ENCODE measurements at regions not wholly inside any gene's neighbourhood (a gene's known extent, or its start where the extent isn't known, plus 50 kb on each side); places are given as distances from the start of the nearest gene placed in this dataset.

GRCh38 chr3:152547153-152547552, 278.4 kb downstream of the MBNL1 start:
- Mint-ChIP-seq H3K27me3 (ENCODE audit: insufficient read depth) (peaks cover 2% of the 10 kb centered on the region; the same call in 1 of the 2 replicates), H3K4me3 (no peak overlapping the region), H3K4me1 (ENCODE audit: low read depth) (no peaks in the 10 kb centered on the region), H3K27ac (no peak overlapping the region), H3K9me3 (no peaks in the 10 kb centered on the region), H3K36me3 (ENCODE audit: low read depth) (no peaks in the 10 kb centered on the region)
- no peak for DNase-seq
- no peak for TF ChIP-seq CTCF (IDR thresholded peaks at IDR 0.05)

GRCh38 chr3:152549263-152549662, 280.5 kb downstream of the MBNL1 start:
- Mint-ChIP-seq H3K4me3 (no peak overlapping the region), H3K27ac (no peak overlapping the region)

DNA sequence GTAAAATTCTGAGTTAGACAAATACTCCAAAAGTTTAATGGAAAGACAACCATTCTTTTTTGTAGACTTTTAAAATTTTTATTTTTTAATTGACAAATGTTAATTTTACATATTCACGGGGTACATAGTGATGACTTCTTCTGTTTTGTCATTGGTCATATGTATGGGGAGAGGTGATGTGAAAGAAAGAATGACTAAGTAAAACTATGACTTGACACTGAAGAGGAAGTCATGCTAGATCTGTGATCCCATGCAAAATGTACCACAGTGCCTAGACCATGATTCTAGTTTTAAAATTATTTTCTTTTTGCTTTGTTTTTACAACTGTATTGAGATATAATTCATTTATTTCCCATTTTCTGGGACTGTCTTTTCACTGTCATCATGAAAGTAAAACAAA, 281.6 kb downstream of the MBNL1 start:
- Mint-ChIP-seq H3K4me3 (no peak overlapping the region), H3K4me1 (ENCODE audit: low read depth) (no peaks in the 10 kb centered on the region), H3K27me3 (ENCODE audit: insufficient read depth) (no peaks in the 10 kb centered on the region; the same call in 1 of the 2 replicates), H3K27ac (no peak overlapping the region), H3K9me3 (no peaks in the 10 kb centered on the region), H3K36me3 (ENCODE audit: low read depth) (no peaks in the 10 kb centered on the region)
- no peak for TF ChIP-seq CTCF (IDR thresholded peaks at IDR 0.05)
- DNase-seq = no peak

More at GRCh38 chr3:152549263-152549662, 280.5 kb downstream of the MBNL1 start:
- Mint-ChIP-seq H3K4me1 (ENCODE audit: low read depth) (no peaks in the 10 kb centered on the region), H3K36me3 (ENCODE audit: low read depth) (no peaks in the 10 kb centered on the region), H3K27me3 (ENCODE audit: insufficient read depth) (no peaks in the 10 kb centered on the region; the same call in 1 of the 2 replicates), H3K9me3 (no peaks in the 10 kb centered on the region)
- no peak for DNase-seq
- TF ChIP-seq CTCF (IDR thresholded peaks at IDR 0.05) = no peak

- H3K27me3 Mint-ChIP-seq (ENCODE audit: insufficient read depth) = no peaks in the 10 kb centered on the region; the same call in 1 of the 2 replicates
- no peak for DNase-seq
- no peak for TF ChIP-seq CTCF (IDR thresholded peaks at IDR 0.05)
- peaks cover 5% of the 10 kb centered on the region; the same call in 1 of the 2 replicates for H3K36me3 Mint-ChIP-seq (ENCODE audit: low read depth)
- H3K4me3 Mint-ChIP-seq = no peak overlapping the region
- H3K4me1 Mint-ChIP-seq (ENCODE audit: low read depth) = peaks cover 16% of the 10 kb centered on the region
- H3K27ac Mint-ChIP-seq = no peak overlapping the region
- H3K9me3 Mint-ChIP-seq = peaks cover 6% of the 10 kb centered on the region; the same call in 1 of the 2 replicates
Observed at GRCh38 chr3:152554980-152555379, 280.0 kb upstream of the P2RY1 start.

- peaks cover 16% of the 10 kb centered on the region for H3K4me1 Mint-ChIP-seq (ENCODE audit: low read depth)
- peaks cover 2% of the 10 kb centered on the region; the same call in 1 of the 2 replicates for H3K27me3 Mint-ChIP-seq (ENCODE audit: insufficient read depth)
- H3K27ac Mint-ChIP-seq = no peak overlapping the region
- no peak for TF ChIP-seq CTCF (IDR thresholded peaks at IDR 0.05)
- DNase-seq = no peak
- H3K9me3 Mint-ChIP-seq = peaks cover 7% of the 10 kb centered on the region; the same call in 1 of the 2 replicates
- H3K36me3 Mint-ChIP-seq (ENCODE audit: low read depth) = peaks cover 5% of the 10 kb centered on the region; the same call in 1 of the 2 replicates
- no peak overlapping the region for H3K4me3 Mint-ChIP-seq
Observed at GRCh38 chr3:152555666-152556291, 279.2 kb upstream of the P2RY1 start.

All from HFFc6 (cell line).